T1000 (cell line): ENCODE measurements at regions not wholly inside any gene's neighbourhood (a gene's known extent, or its start where the extent isn't known, plus 50 kb on each side); places are given as distances from the start of the nearest gene placed in this dataset.
"Not testable (repeated sequence)": the region's sequence is repeated elsewhere in the genome, so short reads cannot be mapped to it uniquely, and the experiment has no call there.

Experiments
- DNase-seq: peaks from one replicate; lab custom pipeline; 2025; ENCODE audit warnings: mixed read lengths; lab: John Stamatoyannopoulos, UW

DNA sequence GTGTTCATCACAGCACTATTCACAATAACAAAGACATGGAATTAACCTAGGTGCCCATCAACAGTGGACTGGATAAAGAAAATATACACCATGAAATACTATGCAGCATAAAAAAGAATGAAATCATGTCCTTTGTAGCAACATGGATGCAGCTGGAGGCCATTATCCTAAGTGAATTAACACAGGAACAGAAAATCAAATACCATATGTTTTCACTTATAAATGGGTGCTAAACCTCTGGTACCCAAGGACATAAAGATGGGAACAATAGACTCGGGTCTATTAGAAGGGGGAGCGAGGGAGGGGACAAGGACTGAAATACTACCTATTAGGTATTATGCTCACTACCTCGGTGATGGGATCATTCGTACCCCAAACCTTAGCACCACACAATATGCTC, 66.4 kb upstream of the PTPN13 start:
- not testable (repeated sequence) for DNase-seq

GRCh38 chr4:86529436-86529835, 64.7 kb upstream of the PTPN13 start:
- no peak for DNase-seq

- DNase-seq: no peak
Measured at GRCh38 chr4:86530183-86530582, 63.9 kb upstream of the PTPN13 start.

GRCh38 chr4:86531440-86531839, 62.7 kb upstream of the PTPN13 start:
- DNase-seq: no peak

GRCh38 chr4:86532851-86533250, 61.3 kb upstream of the PTPN13 start:
- DNase-seq: no peak

DNA sequence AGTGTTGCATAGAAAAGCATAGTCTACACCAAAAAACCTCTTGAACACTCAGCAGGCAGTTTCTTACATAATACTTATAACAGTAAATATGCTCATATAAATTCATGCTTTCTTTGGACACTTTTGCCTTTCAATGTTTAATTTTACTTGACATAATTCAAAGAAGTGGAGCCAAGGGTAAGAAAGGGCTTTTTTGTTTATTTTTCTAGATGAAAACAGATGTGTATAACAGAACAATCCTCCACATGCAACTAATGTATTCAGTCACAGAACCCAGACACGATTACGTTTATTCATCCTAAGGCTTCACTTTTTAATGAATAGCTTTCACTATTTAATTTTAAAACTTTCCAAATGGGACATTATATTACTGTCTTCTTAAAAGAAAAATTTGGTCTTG, 58.0 kb upstream of the PTPN13 start:
- DNase-seq: no peak

DNA sequence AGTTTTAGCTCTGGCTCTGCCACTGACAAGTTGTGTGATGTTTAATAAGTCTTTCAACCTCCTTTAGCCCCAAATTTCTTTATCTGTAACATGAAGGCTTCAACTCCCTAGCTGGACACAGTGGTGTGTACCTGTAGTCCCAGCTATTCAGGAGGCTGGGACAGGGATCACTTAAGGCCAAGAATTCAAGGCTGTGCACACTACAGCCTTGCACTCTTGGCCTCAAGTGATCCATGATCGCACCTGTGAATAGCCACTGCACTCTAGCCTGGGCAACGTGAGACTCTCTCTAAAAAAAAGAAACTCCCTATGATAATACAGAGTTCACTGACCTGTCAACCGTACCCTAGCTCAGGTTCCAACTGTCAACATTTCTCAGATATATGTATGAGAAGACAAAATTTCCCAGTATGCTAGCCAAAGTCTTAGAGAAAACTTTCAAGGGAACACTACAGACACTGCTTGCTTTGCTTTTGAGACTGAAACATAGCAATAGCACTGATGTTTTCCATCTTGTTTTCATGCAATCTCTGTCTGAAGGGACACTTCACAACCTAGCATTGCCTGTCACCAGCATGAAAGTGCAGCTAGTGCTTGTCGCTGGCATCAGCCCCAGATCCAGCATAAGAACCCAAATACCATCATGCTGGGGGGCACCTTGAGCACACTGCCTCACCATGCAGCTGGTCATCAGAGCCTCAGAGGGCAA, 51.6 kb upstream of the PTPN13 start:
- no peak for DNase-seq

GRCh38 chr4:86543080-86543479, 51.0 kb upstream of the PTPN13 start:
- no peak for DNase-seq

DNA sequence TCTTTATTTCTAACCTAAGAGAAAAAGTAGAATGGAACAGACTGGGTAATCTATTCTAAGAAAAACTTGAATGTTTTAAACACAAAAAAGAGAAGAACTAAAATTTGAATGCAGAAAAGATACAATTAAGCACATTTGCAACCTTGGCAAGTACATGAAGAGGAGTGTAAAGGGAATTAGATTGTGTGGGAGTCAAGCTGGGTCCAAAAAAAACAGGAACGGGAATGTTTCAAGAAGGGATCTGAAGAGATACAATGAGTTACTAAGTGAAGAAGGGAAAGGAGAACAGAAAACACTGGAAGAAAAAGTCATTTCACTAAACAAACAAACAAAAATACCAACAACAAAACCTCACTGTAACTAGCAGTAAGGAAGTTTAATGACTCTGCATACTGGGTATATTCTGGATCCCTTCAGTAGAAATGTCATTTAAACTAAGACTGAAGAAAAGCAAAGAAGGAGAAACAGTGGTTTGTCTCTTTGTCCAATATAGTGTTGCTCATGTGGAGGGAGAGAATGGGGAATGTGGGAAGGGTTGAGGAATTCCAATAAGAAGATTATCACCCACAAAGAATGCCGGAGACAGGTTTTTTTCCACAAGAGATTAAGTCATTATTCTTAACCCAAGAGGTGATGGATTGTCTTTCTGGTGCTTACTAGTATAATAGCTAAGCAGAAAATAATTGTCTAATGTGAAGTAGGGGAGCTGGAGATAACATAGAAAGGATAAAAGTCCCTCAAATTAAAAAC, 50.4 kb upstream of the PTPN13 start:
- no peak for DNase-seq

DNA sequence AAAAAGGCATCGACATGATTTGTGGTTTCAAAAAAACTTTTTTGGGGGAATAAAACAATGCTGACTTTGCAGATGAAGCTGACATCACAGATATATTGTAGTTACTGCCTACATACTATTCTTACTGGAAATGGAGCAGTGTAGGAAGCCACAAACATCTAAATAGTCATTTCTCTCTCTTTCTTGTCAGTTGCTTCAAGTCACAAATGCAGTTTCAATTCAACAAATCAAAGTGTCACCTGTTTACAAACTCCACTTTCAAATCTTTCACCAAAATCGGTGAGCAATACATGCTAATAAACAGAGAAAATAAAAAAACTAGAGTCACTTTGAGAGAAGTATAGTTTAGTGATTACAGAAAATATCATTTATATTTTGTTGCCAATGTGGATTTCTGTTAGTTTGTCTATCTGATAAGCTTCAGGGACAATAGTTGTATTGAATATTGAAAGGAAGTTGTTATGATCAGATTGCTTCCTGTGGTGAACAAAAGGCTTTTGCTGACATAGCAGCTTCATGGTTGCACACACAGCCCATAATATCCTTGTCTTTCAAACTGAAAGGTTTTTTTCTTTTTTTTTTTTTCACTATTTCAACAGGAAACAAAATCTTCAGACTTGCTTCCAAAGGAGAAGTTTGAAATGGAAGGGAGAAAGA, 49.7 kb upstream of the PTPN13 start:
- DNase-seq: no peak
